ENCODE measurements at regions not wholly inside any gene's neighbourhood (a gene's known extent, or its start where the extent isn't known, plus 50 kb on each side); places are given as distances from the start of the nearest gene placed in this dataset.

GRCh38 chr13:89752394-89752793, 1595.1 kb upstream of the MIR17HG start:
- DNase-seq, result no peak

- DNase-seq, result no peak
Observed at GRCh38 chr13:89755729-89756492, 1591.6 kb upstream of the MIR17HG start.

- no peak for DNase-seq
Observed at GRCh38 chr13:89763005-89763404, 1584.5 kb upstream of the MIR17HG start.

GRCh38 chr13:89783221-89783755, 1564.2 kb upstream of the MIR17HG start:
- DNase-seq, result no peak

- DNase-seq, result no peak
Observed at GRCh38 chr13:89784161-89784809, 1563.2 kb upstream of the MIR17HG start.

GRCh38 chr13:89786531-89786930, 1561.0 kb upstream of the MIR17HG start:
- DNase-seq, result no peak

- DNase-seq, result no peak
Observed at GRCh38 chr13:89790696-89791095, 1556.8 kb upstream of the MIR17HG start.

- DNase-seq, result no peak
Observed at GRCh38 chr13:89791971-89792630, 1555.4 kb upstream of the MIR17HG start.

- no peak for DNase-seq
Observed at GRCh38 chr13:89796196-89796595, 1551.3 kb upstream of the MIR17HG start.

GRCh38 chr13:89803839-89804238, 1543.6 kb upstream of the MIR17HG start:
- DNase-seq, result no peak

- no peak for DNase-seq
Observed at GRCh38 chr13:89806594-89806993, 1540.9 kb upstream of the MIR17HG start.

- DNase-seq, result no peak
Observed at GRCh38 chr13:89812856-89813255, 1534.6 kb upstream of the MIR17HG start.

- DNase-seq, result no peak
Observed at GRCh38 chr13:89816404-89816803, 1531.1 kb upstream of the MIR17HG start.

GRCh38 chr13:89822467-89822866, 1525.0 kb upstream of the MIR17HG start:
- no peak for DNase-seq

GRCh38 chr13:89827552-89827951, 1519.9 kb upstream of the MIR17HG start:
- no peak for DNase-seq

GRCh38 chr13:89828506-89828905, 1519.0 kb upstream of the MIR17HG start:
- DNase-seq, result no peak

- DNase-seq, result no peak
Observed at GRCh38 chr13:89831157-89831556, 1516.3 kb upstream of the MIR17HG start.

- DNase-seq, result no peak
Observed at GRCh38 chr13:89832827-89833226, 1514.7 kb upstream of the MIR17HG start.

- no peak for DNase-seq
Observed at GRCh38 chr13:89843621-89844020, 1503.9 kb upstream of the MIR17HG start.

GRCh38 chr13:89845874-89846273, 1501.6 kb upstream of the MIR17HG start:
- no peak for DNase-seq

GRCh38 chr13:89846926-89847585, 1500.4 kb upstream of the MIR17HG start:
- no peak for DNase-seq

- DNase-seq, result no peak
Observed at GRCh38 chr13:89852570-89852969, 1494.9 kb upstream of the MIR17HG start.

- DNase-seq, result no peak
Observed at GRCh38 chr13:89856512-89856911, 1491.0 kb upstream of the MIR17HG start.

Measured in SW 1271 (cell line).